MM.1S (cell line): ENCODE measurements at regions not wholly inside any gene's neighbourhood (a gene's known extent, or its start where the extent isn't known, plus 50 kb on each side); places are given as distances from the start of the nearest gene placed in this dataset.

Source experiments
- CTCF ChIP-seq: fragments of 300-600 bp; sonication (generic); IDR thresholded peaks from 2 replicates; pipeline ENCODE4 v1.5.1; 2016; ENCODE audit warnings: antibody characterized with exemption, low read length, mixed read lengths
- EZH2 ChIP-seq: fragments of 300-600 bp; sonication (generic); optimal IDR thresholded peaks from 2 replicates; pipeline ENCODE3; 2017; ENCODE audit warnings: low read depth, mild to moderate bottlenecking, antibody characterized with exemption, low read length, mixed read lengths
- EZH2phosphoT487 ChIP-seq: fragments of 300-600 bp; sonication (generic); IDR thresholded peaks from 2 replicates; pipeline ENCODE4 v1.6.1; 2018; ENCODE audit warnings: antibody characterized with exemption, low read length

GRCh38 chr1:175801979-175802378, 58.6 kb upstream of the TNR start:
- no peak for TF ChIP-seq CTCF
- no peak for TF ChIP-seq EZH2
- no peak for TF ChIP-seq EZH2phosphoT487
